NB4 (cell line): ENCODE measurements at regions not wholly inside any gene's neighbourhood (a gene's known extent, or its start where the extent isn't known, plus 50 kb on each side); places are given as distances from the start of the nearest gene placed in this dataset.

Experiments used
- DNase-seq: peaks from one replicate; pipeline ENCODE4 v3.0.0; 2010; ENCODE audit warnings: low read depth
- H3K4me3 ChIP-seq: one replicate; pipeline ENCODE4 v1.5.1; 2011; ENCODE audit warnings: mild to moderate bottlenecking, low read depth, low read length, moderate library complexity
- MYC ChIP-seq: IDR thresholded peaks from 2 replicates; pipeline ENCODE4 v1.6.1; 2011; ENCODE audit warnings: low read depth, low read length
- POLR2A ChIP-seq: IDR thresholded peaks from 2 replicates; pipeline ENCODE4 v1.6.1; 2011; ENCODE audit warnings: mild to moderate bottlenecking; ENCODE audit not compliant: insufficient read length; ENCODE audit errors: extremely low read depth
- TF ChIP-seq, protein P1 (sequence below): IDR thresholded peaks from 2 replicates; pipeline ENCODE4 v1.6.1; 2011; ENCODE audit warnings: low read depth, low read length
- TF ChIP-seq, protein P2 (sequence below): IDR thresholded peaks from one replicate; pipeline ENCODE4 v1.5.1; 2012; ENCODE audit warnings: low read depth, low read length

DNA sequence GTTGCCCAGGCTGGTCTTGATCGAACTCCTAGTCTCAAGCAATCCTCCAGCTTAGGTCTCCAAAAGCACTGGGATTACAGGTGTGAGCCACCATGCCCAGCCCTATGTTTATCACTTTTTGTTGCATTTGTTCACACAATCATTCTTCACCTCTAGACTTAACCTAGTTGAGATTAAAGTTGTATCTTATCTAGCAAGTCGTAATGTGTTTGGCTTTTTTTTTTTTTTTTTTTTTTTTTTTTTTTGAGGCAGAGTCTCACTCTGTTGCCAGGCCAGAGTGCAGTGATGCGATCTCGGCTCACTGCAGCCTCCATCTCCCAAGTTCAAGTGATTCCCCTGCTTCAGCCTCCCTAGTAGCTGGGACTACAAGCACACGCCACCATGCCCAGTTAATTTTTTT lies 90.2 kb upstream of the C9orf72 start:
- TF ChIP-seq POLR2A (no peak), MYC (no peak)
- TF ChIP-seq, protein P1, sequence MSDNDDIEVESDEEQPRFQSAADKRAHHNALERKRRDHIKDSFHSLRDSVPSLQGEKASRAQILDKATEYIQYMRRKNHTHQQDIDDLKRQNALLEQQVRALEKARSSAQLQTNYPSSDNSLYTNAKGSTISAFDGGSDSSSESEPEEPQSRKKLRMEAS = no peak
- TF ChIP-seq, protein P2, sequence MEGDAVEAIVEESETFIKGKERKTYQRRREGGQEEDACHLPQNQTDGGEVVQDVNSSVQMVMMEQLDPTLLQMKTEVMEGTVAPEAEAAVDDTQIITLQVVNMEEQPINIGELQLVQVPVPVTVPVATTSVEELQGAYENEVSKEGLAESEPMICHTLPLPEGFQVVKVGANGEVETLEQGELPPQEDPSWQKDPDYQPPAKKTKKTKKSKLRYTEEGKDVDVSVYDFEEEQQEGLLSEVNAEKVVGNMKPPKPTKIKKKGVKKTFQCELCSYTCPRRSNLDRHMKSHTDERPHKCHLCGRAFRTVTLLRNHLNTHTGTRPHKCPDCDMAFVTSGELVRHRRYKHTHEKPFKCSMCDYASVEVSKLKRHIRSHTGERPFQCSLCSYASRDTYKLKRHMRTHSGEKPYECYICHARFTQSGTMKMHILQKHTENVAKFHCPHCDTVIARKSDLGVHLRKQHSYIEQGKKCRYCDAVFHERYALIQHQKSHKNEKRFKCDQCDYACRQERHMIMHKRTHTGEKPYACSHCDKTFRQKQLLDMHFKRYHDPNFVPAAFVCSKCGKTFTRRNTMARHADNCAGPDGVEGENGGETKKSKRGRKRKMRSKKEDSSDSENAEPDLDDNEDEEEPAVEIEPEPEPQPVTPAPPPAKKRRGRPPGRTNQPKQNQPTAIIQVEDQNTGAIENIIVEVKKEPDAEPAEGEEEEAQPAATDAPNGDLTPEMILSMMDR = no peak
- H3K4me3 ChIP-seq = no peak overlapping the region
- no peak for DNase-seq

DNA sequence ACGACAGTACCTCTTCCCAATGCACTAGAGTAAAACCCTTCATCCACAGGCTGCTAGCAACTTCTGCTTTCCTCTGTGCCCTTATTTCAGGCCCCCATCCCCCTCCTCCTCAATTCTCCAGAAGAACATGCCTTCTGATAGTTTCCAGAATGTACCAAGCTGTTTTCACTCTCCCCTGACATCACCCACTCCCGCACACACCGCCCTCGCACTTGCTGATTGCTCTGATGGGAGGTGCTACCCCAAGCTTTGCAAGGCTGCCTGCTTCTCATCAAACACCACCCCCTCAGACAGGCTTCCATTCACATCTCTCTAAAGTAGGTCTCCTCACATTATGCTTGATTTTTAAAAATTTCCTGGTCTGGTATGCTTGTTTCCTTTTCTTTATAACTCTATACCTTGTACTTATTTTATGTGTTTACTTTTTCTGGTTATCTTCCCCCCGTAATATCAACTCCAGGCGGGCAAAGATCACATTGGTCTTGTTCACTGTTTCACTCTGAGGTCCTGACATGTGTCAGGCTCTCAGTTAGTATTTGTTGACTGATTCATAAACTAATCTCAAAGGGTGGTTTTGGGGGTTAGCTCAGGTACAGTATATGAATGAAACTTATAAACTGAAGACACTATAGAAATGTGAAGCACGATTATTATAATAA lies 91.0 kb upstream of the C9orf72 start:
- H3K4me3 ChIP-seq = no peak overlapping the region
- no peak for DNase-seq
- no peak for TF ChIP-seq MYC
- TF ChIP-seq, protein P1 = no peak
- TF ChIP-seq, protein P2 = no peak
- TF ChIP-seq POLR2A = no peak

DNA sequence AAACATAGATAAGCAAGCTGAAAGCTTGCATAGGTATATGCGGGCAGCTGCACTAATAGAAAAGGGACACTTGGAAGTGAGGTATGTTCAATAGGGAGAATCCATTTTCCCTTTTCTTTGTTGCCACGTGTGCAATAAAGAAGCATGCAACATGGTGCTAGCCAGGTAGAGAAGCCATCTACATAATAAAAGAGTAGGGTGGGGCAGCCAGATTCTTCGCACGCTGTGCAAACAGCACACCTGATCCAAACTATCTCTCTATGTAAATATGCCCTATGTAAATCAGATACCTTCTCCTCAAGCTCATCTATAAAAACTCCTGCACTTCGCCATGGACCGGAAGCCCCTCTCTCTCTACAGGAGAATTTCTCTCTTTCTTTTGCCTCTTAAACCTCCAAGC lies 91.9 kb upstream of the C9orf72 start:
- no peak for DNase-seq
- no peak overlapping the region for H3K4me3 ChIP-seq
- no peak for TF ChIP-seq POLR2A
- TF ChIP-seq, protein P2 = no peak

DNA sequence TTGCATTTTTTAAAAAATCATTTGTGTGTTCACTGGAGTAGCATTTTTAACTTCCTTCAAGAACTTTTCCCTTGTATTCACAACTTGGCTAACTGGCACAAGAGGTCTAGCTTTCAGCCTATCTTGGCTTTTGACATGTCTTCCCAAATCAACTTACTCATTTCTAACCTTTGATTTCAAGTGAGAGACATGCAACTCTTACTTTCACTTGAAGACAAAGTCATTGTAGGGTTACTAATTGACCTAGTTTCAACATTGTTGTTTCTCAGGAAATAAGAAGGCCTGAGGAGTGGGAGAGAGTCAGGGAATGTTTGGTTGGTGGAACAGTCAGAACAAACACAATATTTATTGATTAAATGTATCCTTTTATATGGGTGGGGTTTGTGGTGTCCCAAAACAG lies 95.0 kb upstream of the C9orf72 start:
- DNase-seq = no peak
- TF ChIP-seq, protein P2 = no peak
- TF ChIP-seq MYC = no peak
- TF ChIP-seq, protein P1 = no peak
- no peak for TF ChIP-seq POLR2A

DNA sequence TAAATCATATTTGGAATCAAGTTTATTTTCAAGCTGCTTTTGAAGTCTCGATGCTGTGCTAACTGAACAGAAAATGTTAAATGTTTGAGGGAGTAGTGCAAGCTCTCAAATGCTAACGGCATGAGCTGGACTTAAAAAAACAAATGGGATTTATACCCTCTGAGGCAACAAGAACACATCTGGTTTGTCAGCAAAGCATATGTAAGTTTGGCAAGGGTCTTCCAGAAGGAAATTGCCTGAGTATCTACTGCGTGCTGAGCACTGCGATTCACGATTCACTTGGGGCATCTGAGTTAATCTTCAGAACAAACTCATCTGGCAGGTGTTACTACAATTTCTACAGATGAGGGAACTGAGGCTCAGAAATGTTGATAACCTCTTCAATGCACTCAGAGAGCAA lies 98.4 kb upstream of the C9orf72 start:
- no peak for DNase-seq
- H3K4me3 ChIP-seq = no peak overlapping the region
- TF ChIP-seq MYC (no peak), POLR2A (no peak)
- TF ChIP-seq, protein P2 = no peak
- TF ChIP-seq, protein P1 = no peak

More for the DNA sequence above, 95.0 kb upstream of the C9orf72 start:
- no peak overlapping the region for H3K4me3 ChIP-seq

DNA sequence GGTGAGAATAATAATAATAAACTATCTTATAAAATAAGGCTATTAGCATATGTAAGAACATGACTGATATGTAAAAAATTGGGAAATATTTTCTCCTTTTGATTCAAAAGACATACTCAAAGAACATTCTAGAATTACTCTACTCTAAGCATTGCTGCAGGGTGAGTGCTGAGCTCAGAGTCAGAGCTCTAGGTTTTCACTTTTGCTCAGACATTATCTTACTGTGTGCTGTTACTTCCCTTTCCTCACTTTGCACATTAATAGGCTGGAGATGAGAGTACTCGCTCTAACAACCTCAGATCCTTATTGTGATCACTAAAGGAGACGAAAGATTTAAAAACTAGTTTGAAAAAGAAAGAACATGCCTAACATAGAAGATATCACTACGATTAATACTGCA lies 99.4 kb upstream of the C9orf72 start:
- TF ChIP-seq, protein P2 = no peak
- TF ChIP-seq, protein P1 = no peak
- TF ChIP-seq POLR2A (no peak), MYC (no peak)
- no peak for DNase-seq
- H3K4me3 ChIP-seq = no peak overlapping the region
